Activated CD8-positive, alpha-beta T cell treated with anti-CD3 and anti-CD28 coated beads, Interleukin-2, amount 10 ng/mL, durations not matched to agents 7 days and 5 days (primary cell): ENCODE measurements at regions not wholly inside any gene's neighbourhood (a gene's known extent, or its start where the extent isn't known, plus 50 kb on each side); places are given as distances from the start of the nearest gene placed in this dataset.
"Not testable (repeated sequence)": the region's sequence is repeated elsewhere in the genome, so short reads cannot be mapped to it uniquely, and the experiment has no call there.

Source experiments
- ATAC-seq: fragments of 150-1000 bp; cut with Tn5 transposase; one replicate; pipeline ENCODE4 v1.10.0; 2021; ENCODE audit warnings: moderate library complexity
- CTCF ChIA-PET: fragments of 350-600 bp; sonication (Branson Sonifier 250); formaldehyde crosslinking; loops from one replicate; lab custom pipeline; 2021; ENCODE audit warnings: antibody characterized with exemption; lab: Charles Lee
- POLR2A ChIA-PET: fragments of 350-600 bp; sonication (Branson Sonifier 250); formaldehyde crosslinking; loops from one replicate; lab custom pipeline; 2021; ENCODE audit warnings: antibody characterized with exemption; lab: Charles Lee
- DNase-seq: peaks from one replicate; pipeline ENCODE4 v3.0.0-alpha.2; 2020
- H3K27ac Mint-ChIP-seq: one replicate; pipeline ENCODE4 v1.8.0; 2021; ENCODE audit warnings: mild to moderate bottlenecking, mixed read lengths
- H3K27me3 Mint-ChIP-seq: one replicate; pipeline ENCODE4 v1.8.0; 2021; ENCODE audit warnings: low read depth, mixed read lengths
- H3K36me3 Mint-ChIP-seq: one replicate; pipeline ENCODE4 v1.8.0; 2021; ENCODE audit warnings: low read depth, mixed read lengths
- H3K4me1 Mint-ChIP-seq: one replicate; pipeline ENCODE4 v1.8.0; 2021; ENCODE audit warnings: low read depth, mixed read lengths
- H3K4me3 Mint-ChIP-seq: one replicate; pipeline ENCODE4 v1.8.0; 2021; ENCODE audit warnings: mild to moderate bottlenecking, mixed read lengths
- H3K9me3 Mint-ChIP-seq: one replicate; pipeline ENCODE4 v1.8.0; 2022; ENCODE audit warnings: mixed read lengths; ENCODE audit not compliant: insufficient read depth

DNA sequence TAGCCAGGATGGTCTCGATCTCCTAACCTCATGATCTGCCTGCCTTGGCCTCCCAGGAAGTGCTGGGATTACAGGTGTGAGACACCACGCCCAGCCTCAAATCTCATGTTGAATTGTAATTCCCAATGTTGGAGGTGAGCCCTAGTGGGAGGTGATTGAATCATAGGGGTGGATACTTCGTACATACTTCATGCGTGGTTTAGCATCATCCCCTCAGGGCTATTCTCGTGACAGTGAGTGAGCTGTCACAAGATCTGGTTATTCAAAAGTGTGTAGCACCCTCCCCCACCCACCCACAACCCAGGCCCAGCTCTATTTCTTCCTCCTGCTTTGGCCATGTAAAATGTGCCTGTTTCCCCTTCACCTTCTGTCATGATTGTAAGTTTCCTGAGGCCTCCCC, 236.9 kb upstream of the IL12A start:
- no peaks in the 10 kb centered on the region for H3K27me3 Mint-ChIP-seq
- ChIA-PET CTCF (no interaction called here), POLR2A (no interaction called here)
- no peak for ATAC-seq
- no peaks in the 10 kb centered on the region for H3K36me3 Mint-ChIP-seq
- no peak overlapping the region for H3K4me3 Mint-ChIP-seq
- H3K9me3 Mint-ChIP-seq = no peaks in the 10 kb centered on the region
- H3K4me1 Mint-ChIP-seq = no peaks in the 10 kb centered on the region
- no peak overlapping the region for H3K27ac Mint-ChIP-seq
- no peak for DNase-seq

DNA sequence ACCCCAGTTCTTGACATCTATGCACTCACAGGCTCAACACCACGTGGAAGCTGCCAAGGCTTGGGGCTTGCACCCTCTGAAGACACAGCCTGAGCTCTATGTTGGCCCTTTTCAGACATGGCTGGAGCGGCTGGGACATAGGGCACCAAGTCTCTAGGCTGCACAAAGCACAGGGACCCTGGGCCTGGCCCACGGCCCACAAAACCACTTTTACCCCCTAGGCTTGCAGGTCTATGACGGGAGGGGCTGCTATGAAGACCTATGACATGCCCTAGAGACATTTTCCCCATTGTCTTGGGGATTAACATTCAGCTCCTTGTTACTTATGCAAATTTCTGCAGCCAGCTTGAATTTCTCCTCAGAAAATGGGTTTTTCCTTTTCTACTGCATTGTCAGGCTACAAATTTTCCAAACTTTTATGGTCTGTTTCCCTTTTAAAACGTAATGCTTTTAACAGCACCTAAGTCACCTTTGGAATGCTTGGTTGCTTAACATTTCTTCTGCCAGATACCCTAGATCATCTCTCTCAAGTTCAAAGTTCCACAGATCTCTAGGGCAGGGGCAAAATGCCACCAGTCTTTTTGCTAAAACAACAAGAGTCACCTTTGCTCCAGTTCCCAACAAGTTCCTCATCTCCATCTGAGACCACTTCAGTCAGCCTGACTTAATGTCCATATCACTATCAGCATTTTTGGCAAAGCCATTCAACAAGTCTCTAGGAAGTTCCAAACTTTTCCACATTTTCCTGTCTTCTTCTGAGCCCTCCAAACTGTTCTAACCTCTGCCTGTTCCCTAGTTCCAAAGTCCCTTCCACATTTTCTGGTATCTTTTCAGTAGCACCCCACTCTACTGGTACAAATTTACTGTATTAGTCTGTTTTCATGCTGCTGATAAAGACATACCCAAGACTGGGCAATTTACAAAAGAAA, 232.1 kb upstream of the IL12A start:
- ATAC-seq, H3K9me3 Mint-ChIP-seq, H3K4me1 Mint-ChIP-seq, DNase-seq, POLR2A ChIA-PET, H3K27ac Mint-ChIP-seq, H3K27me3 Mint-ChIP-seq, CTCF ChIA-PET, H3K36me3 Mint-ChIP-seq, H3K4me3 Mint-ChIP-seq: not testable (repeated sequence)

DNA sequence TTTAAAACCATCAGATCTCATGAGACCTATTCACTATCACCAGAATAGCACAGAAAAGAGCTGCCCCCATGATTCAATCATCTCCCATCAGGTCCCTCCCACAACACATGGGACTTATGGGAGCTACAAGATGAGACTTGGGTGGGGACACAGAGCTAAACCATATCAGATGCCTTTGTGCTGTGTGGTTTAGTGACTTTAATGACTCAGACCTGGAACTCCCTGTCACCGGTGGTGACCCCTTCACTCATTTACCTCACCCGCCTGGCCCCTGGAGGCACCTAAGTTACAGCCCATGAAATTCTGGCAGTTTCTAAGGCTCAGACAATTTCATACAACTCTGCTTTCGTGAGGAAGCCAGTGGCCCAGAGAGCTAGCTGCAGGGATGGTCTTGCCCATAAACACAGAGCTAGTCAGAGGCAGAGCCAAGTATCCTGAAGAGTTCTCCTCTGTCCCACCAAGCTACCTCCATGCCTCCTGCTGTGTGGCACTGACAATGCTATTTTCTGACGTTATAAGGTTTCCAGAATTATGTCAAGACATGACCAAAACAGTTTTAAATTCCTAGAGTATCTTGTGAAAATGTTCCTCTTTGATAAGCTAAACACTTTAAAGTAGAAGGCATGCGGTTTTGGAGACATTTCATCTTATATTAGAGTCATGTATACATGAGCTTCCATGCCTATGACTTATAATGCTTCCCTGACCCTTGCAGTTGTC, 231.1 kb upstream of the IL12A start:
- POLR2A ChIA-PET = no interaction called here

DNA sequence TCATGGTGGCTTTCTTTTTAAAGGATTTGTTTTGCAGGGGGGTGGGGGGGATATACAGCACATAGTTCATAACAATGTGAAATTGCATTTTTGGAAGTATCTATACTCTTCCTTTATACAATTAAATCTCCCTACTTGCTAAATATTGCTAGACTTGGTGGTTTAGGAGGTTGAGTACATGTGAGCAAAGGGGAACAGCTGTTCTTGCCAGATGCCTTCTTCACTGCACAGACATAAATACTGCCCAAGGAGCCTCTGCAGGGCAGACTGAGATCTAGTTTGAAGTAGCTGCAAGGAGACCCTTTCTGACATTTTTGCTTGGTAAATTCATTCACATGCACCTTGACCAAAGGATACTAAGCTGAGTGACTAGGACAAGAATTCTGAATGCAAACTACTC, 228.6 kb upstream of the IL12A start:
- DNase-seq = no peak
- H3K36me3 Mint-ChIP-seq = no peaks in the 10 kb centered on the region
- peaks cover 7% of the 10 kb centered on the region for H3K4me1 Mint-ChIP-seq
- H3K9me3 Mint-ChIP-seq = no peaks in the 10 kb centered on the region
- CTCF ChIA-PET = no interaction called here
- no peak overlapping the region for H3K27ac Mint-ChIP-seq
- POLR2A ChIA-PET = no interaction called here
- no peak for ATAC-seq
- no peak overlapping the region for H3K4me3 Mint-ChIP-seq
- peaks cover 23% of the 10 kb centered on the region for H3K27me3 Mint-ChIP-seq

More for the DNA sequence above, 231.1 kb upstream of the IL12A start:
- Mint-ChIP-seq H3K4me1 (no peaks in the 10 kb centered on the region), H3K27me3 (peaks cover 15% of the 10 kb centered on the region), H3K27ac (no peak overlapping the region), H3K9me3 (no peaks in the 10 kb centered on the region), H3K36me3 (no peaks in the 10 kb centered on the region), H3K4me3 (no peak overlapping the region)
- CTCF ChIA-PET = no interaction called here
- DNase-seq (no peak), ATAC-seq (no peak)

DNA sequence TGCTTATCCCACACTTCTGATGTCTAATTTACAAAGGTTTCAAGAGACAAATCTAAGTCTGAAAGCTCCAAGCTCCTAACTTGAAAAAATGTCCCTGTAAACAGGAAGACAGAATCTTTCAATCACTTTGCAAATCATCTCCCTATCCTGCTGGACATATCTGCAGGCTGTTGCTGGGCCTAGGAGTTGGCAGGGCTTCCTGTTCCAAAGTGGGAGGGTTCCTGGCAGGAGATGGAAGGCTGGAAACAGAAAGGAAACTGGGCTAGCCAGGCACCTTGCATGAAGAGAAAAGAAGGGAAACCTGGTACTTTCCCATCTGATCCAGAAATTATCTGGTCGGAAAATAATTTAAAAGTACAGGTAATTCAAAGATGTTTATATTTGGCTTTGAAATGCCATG, 227.3 kb upstream of the IL12A start:
- H3K9me3 Mint-ChIP-seq = no peaks in the 10 kb centered on the region
- no peak overlapping the region for H3K4me3 Mint-ChIP-seq
- H3K4me1 Mint-ChIP-seq = peaks cover 14% of the 10 kb centered on the region
- no peaks in the 10 kb centered on the region for H3K36me3 Mint-ChIP-seq
- CTCF ChIA-PET = no interaction called here
- ATAC-seq (no peak), DNase-seq (no peak)
- peaks cover 35% of the 10 kb centered on the region for H3K27me3 Mint-ChIP-seq
- H3K27ac Mint-ChIP-seq = no peak overlapping the region
- POLR2A ChIA-PET = no interaction called here

DNA sequence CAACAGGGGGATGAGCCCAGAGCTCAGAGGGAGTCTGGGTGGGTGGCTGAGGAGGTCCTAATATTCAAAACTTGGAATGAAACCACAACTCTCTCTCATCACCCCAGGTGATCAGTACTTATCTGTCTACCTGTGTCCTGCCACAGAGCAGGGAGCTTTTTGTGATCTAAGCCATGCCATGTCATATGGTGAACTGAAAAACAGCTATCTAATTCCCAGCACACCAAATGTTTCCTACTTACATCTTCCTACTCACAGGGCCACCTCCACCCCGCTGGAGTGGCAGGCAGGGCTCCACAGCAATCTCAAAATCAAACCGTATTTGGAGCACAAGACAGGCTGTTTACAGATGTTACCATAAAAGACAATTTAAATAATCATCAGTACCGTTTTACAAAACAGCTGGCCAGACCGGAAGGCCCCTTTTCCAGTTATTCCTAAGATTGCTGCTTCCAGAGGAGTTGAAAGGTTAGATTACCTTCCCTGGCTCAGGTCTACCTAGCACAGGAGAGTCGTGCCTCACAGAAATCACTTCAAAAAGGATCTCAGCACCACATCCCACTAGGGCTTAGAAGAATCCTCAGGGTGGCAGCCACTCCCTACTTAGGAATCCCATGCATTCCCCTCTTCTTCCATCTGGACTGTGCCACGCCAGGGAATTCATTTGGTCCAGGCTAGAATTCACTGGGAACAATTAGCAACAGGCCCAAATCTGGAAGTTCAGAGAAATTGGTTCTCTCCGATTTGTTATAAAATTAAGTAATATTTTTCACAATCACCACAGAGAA, 226.6 kb upstream of the IL12A start:
- Mint-ChIP-seq H3K9me3 (no peaks in the 10 kb centered on the region), H3K27ac (no peak overlapping the region), H3K36me3 (no peaks in the 10 kb centered on the region), H3K4me3 (no peak overlapping the region), H3K27me3 (peaks cover 41% of the 10 kb centered on the region), H3K4me1 (peaks cover 14% of the 10 kb centered on the region)
- ChIA-PET CTCF (no interaction called here), POLR2A (no interaction called here)
- ATAC-seq (no peak), DNase-seq (no peak)

DNA sequence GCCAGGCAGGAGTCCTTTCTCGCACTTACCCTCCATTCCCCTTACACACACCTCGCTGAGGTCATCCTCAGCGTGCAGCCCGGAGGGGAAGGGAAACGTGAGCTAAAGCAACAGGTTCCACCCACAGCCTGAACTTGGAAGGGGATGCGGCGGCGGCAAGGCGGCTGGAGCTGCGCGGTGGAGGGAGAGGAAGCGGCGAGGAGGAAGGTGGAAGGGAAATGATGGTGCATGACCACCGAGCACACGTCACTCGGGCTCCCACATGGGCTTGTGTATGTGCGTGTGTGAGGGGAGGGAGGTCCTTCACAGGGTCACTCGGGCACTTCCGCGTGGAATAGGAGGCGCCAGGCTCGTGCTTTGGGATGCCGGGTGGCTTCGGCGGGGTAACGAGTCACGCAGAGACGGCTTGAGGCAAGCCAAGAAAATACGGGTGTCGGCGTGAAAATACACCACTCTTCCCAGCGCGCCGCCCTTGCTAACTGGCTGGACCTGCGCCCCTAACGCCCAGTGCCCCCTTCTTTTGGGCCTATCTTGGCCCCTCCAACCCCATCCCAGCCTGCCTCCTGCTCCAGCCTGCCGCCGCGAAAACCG, 225.5 kb upstream of the IL12A start:
- POLR2A ChIA-PET = no interaction called here
- Mint-ChIP-seq H3K36me3 (no peaks in the 10 kb centered on the region), H3K27ac (peak overlapping the region; percentile 79), H3K4me3 (peak overlapping the region; percentile 72), H3K27me3 (peaks cover 48% of the 10 kb centered on the region), H3K4me1 (peaks cover 14% of the 10 kb centered on the region), H3K9me3 (no peaks in the 10 kb centered on the region)
- DNase-seq (peak; percentile 67), ATAC-seq (peak; percentile 68)
- CTCF ChIA-PET = no interaction called here

DNA sequence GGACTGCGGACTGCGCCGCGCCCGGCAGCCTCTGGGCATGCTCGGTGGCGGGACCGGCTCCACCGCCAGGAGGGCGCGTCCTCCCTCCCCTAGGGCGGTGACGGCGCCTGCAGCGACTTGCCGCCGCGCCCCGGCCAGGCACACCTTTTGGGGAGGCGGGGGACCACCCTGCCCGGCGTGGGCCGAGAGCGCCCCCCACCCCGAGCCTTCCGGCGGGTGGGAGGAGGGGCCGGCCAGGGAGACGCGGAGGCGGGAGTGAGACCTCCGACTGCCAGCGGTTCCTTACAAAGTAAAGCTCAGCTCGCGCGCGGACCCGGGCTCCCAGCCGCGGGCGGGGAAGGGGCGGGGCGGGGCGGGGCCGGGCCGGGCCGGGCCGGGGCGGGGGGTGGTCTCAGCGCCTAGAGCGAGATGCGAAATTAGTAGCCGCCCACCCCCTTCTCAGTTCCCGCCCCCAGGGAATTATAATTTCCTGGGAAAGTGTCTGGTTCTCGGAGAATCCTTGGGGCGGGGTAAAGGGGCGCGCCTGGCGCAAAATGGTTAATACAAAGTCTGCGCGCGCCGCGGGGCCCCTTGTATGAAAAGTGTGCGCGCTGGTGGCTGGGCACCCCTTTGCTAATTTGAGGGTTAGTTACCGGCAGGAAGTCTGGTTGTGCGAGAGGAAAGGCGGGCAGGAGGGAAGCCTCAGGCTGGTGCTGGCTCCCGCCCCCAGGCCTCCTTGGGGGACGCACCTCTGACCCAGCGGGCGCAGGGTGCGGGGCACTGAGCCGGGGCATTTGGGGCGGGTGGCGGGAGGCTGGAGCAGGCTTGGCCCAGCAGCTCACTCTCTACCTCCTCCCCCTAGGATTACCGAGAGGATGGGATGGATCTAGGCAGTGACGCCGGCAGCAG, 224.8 kb upstream of the IL12A start:
- POLR2A ChIA-PET = no interaction called here
- CTCF ChIA-PET = no interaction called here

DNA sequence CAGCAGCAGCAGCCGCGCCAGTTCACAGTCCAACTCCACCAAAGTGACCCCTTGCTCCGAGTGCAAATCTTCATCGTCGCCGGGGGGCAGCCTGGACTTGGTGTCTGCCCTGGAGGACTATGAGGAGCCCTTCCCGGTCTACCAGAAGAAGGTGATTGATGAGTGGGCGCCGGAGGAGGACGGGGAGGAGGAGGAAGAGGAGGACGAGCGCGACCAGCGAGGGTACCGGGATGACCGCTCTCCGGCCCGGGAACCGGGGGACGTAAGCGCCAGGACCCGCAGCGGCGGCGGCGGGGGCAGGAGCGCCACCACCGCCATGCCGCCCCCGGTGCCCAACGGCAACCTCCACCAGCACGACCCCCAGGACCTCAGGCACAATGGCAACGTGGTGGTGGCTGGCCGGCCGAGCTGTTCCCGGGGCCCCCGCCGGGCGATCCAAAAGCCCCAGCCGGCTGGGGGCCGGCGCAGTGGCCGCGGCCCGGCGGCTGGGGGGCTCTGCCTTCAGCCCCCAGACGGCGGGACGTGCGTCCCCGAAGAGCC, 224.1 kb upstream of the IL12A start:
- H3K27me3 Mint-ChIP-seq = peaks cover 52% of the 10 kb centered on the region
- DNase-seq (no peak), ATAC-seq (no peak)
- H3K4me1 Mint-ChIP-seq = peaks cover 14% of the 10 kb centered on the region
- H3K4me3 Mint-ChIP-seq = peak overlapping the region; percentile 74
- CTCF ChIA-PET = no interaction called here
- H3K36me3 Mint-ChIP-seq = no peaks in the 10 kb centered on the region
- no peaks in the 10 kb centered on the region for H3K9me3 Mint-ChIP-seq
- no peak overlapping the region for H3K27ac Mint-ChIP-seq
- POLR2A ChIA-PET = no interaction called here

More for the DNA sequence above, 224.8 kb upstream of the IL12A start:
- H3K4me1 Mint-ChIP-seq = peaks cover 14% of the 10 kb centered on the region
- DNase-seq (peak; percentile 49), ATAC-seq (peak; percentile 86)
- peak overlapping the region; percentile 74 for H3K4me3 Mint-ChIP-seq
- peaks cover 52% of the 10 kb centered on the region for H3K27me3 Mint-ChIP-seq
- no peak overlapping the region for H3K27ac Mint-ChIP-seq
- H3K9me3 Mint-ChIP-seq = no peaks in the 10 kb centered on the region
- no peaks in the 10 kb centered on the region for H3K36me3 Mint-ChIP-seq

DNA sequence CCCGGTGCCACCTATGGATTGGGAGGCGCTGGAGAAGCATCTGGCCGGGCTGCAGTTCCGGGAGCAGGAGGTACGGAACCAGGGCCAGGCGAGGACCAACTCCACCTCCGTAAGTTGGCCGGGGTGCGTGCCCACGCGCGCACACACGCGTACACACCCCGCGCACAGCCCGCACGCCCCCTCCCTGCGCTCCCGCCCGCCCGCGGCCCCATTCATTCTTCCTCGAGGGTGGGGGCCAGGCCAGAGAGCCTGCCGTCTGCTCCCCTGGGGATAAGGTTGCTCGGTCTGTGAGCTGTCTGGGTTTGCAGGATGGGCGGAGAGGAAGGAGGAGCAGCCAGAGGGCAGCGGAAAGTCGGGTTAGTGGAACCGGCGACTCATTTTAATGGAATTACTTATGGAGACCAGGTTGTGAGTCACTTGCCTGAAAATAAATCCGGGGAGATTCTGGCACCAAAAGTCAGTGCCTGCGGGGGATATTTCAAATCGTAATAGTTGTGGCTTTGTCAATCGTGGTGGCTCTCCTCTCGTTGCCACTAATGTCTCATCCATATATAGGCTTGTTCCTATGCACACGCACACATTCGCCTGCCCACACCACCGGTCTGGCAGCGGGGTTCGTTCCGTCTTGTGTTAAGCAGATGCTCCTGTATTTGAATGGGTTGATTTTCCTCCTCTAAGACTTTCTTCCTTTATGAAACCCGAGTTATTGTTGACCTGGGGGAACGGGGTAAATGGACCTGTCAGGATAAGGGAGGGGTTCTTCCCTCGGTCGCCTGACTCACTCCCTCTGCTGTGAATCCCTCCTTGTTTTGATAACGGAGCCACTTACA, 223.4 kb upstream of the IL12A start:
- H3K9me3 Mint-ChIP-seq = no peaks in the 10 kb centered on the region
- peak overlapping the region; percentile 54 for H3K4me3 Mint-ChIP-seq
- no peaks in the 10 kb centered on the region for H3K36me3 Mint-ChIP-seq
- peaks cover 14% of the 10 kb centered on the region for H3K4me1 Mint-ChIP-seq
- ChIA-PET CTCF (no interaction called here), POLR2A (no interaction called here)
- DNase-seq (peak; percentile 21), ATAC-seq (no peak)
- no peak overlapping the region for H3K27ac Mint-ChIP-seq
- peaks cover 50% of the 10 kb centered on the region for H3K27me3 Mint-ChIP-seq
